HG02870 (cell line): ENCODE measurements at regions not wholly inside any gene's neighbourhood (a gene's known extent, or its start where the extent isn't known, plus 50 kb on each side); places are given as distances from the start of the nearest gene placed in this dataset.

Experiments
- ATAC-seq: cut with Tn5 transposase; IDR thresholded peaks from one replicate; pipeline ENCODE4 v1.9.1; 2021; ENCODE audit warnings: mild to moderate bottlenecking, moderate library complexity; ENCODE audit not compliant: unreplicated experiment

- ATAC-seq = no peak
Observed at GRCh38 chr18:4653418-4653817, 198.3 kb upstream of the DLGAP1 start.

GRCh38 chr18:4641771-4642368 lies 186.8 kb upstream of the DLGAP1 start:
- no peak for ATAC-seq

GRCh38 chr18:4640349-4641012 lies 185.4 kb upstream of the DLGAP1 start:
- no peak for ATAC-seq

- ATAC-seq = peak; percentile 86
Observed at GRCh38 chr18:4639628-4640310, 184.7 kb upstream of the DLGAP1 start.

- no peak for ATAC-seq
Observed at GRCh38 chr18:4638680-4639079, 183.6 kb upstream of the DLGAP1 start.

- no peak for ATAC-seq
Observed at GRCh38 chr18:4637876-4638275, 182.8 kb upstream of the DLGAP1 start.

- no peak for ATAC-seq
Observed at GRCh38 chr18:4636967-4637366, 181.9 kb upstream of the DLGAP1 start.

GRCh38 chr18:4631239-4631638 lies 176.1 kb upstream of the DLGAP1 start:
- no peak for ATAC-seq

- ATAC-seq = no peak
Observed at GRCh38 chr18:4605212-4605611, 150.1 kb upstream of the DLGAP1 start.

GRCh38 chr18:4603955-4604354 lies 148.8 kb upstream of the DLGAP1 start:
- no peak for ATAC-seq

GRCh38 chr18:4599312-4599711 lies 144.2 kb upstream of the DLGAP1 start:
- no peak for ATAC-seq

GRCh38 chr18:4597301-4597700 lies 142.2 kb upstream of the DLGAP1 start:
- ATAC-seq = no peak

GRCh38 chr18:4593895-4594294 lies 138.8 kb upstream of the DLGAP1 start:
- ATAC-seq = no peak

GRCh38 chr18:4593459-4593858 lies 138.4 kb upstream of the DLGAP1 start:
- ATAC-seq = no peak

GRCh38 chr18:4589056-4589800 lies 134.1 kb upstream of the DLGAP1 start:
- ATAC-seq = no peak

GRCh38 chr18:4587204-4587603 lies 132.1 kb upstream of the DLGAP1 start:
- ATAC-seq = no peak

- ATAC-seq = no peak
Observed at GRCh38 chr18:4586731-4587130, 131.6 kb upstream of the DLGAP1 start.

GRCh38 chr18:4582431-4583335 lies 127.6 kb upstream of the DLGAP1 start:
- no peak for ATAC-seq

- ATAC-seq = no peak
Observed at GRCh38 chr18:4581966-4582365, 126.9 kb upstream of the DLGAP1 start.

GRCh38 chr18:4578449-4578848 lies 123.3 kb upstream of the DLGAP1 start:
- ATAC-seq = no peak

- ATAC-seq = no peak
Observed at GRCh38 chr18:4573735-4574134, 118.6 kb upstream of the DLGAP1 start.
